Stromal cell of bone marrow (primary cell): ENCODE measurements at regions not wholly inside any gene's neighbourhood (a gene's known extent, or its start where the extent isn't known, plus 50 kb on each side); places are given as distances from the start of the nearest gene placed in this dataset.

Source experiments
- DNase-seq: peaks from one replicate; pipeline ENCODE4 v3.0.0-alpha.2; 2012; ENCODE audit warnings: low read depth

- DNase-seq: no peak
These were observed 274.1 kb downstream of the HAUS1 start for GRCh38 chr18:46378126-46378863.

- no peak for DNase-seq
These were observed 274.7 kb downstream of the HAUS1 start for GRCh38 chr18:46378864-46379207.

GRCh38 chr18:46379323-46379950 lies 275.3 kb downstream of the HAUS1 start:
- DNase-seq: no peak

GRCh38 chr18:46385124-46385523 lies 271.9 kb downstream of the LOXHD1 start:
- no peak for DNase-seq

- DNase-seq: no peak
These were observed 270.2 kb downstream of the LOXHD1 start for GRCh38 chr18:46386788-46387187.

GRCh38 chr18:46387441-46388131 lies 269.4 kb downstream of the LOXHD1 start:
- DNase-seq: no peak

- no peak for DNase-seq
These were observed 268.7 kb downstream of the LOXHD1 start for GRCh38 chr18:46388286-46388685.

- no peak for DNase-seq
These were observed 264.4 kb downstream of the LOXHD1 start for GRCh38 chr18:46392576-46392975.

- DNase-seq: no peak
These were observed 263.8 kb downstream of the LOXHD1 start for GRCh38 chr18:46393230-46393629.

GRCh38 chr18:46393961-46394360 lies 263.1 kb downstream of the LOXHD1 start:
- no peak for DNase-seq

- DNase-seq: no peak
These were observed 261.2 kb downstream of the LOXHD1 start for GRCh38 chr18:46395795-46396194.

- DNase-seq: no peak
These were observed 259.8 kb downstream of the LOXHD1 start for GRCh38 chr18:46397174-46397573.

GRCh38 chr18:46398005-46398404 lies 259.0 kb downstream of the LOXHD1 start:
- DNase-seq: no peak

GRCh38 chr18:46398625-46399024 lies 258.4 kb downstream of the LOXHD1 start:
- DNase-seq: no peak

- no peak for DNase-seq
These were observed 257.7 kb downstream of the LOXHD1 start for GRCh38 chr18:46399303-46399702.

- DNase-seq: no peak
These were observed 256.6 kb downstream of the LOXHD1 start for GRCh38 chr18:46400449-46400848.

GRCh38 chr18:46401486-46402070 lies 255.4 kb downstream of the LOXHD1 start:
- DNase-seq: no peak

- no peak for DNase-seq
These were observed 254.6 kb downstream of the LOXHD1 start for GRCh38 chr18:46402396-46402795.

- DNase-seq: no peak
These were observed 254.1 kb downstream of the LOXHD1 start for GRCh38 chr18:46402945-46403344.

GRCh38 chr18:46405832-46406538 lies 251.0 kb downstream of the LOXHD1 start:
- no peak for DNase-seq

- DNase-seq: no peak
These were observed 250.5 kb downstream of the LOXHD1 start for GRCh38 chr18:46406539-46406932.

- DNase-seq: no peak
These were observed 249.4 kb downstream of the LOXHD1 start for GRCh38 chr18:46407486-46408166.
